Neural progenitor cell (in vitro differentiated cells): ENCODE measurements at regions not wholly inside any gene's neighbourhood (a gene's known extent, or its start where the extent isn't known, plus 50 kb on each side); places are given as distances from the start of the nearest gene placed in this dataset.

Experiments
- CTCF ChIP-seq: fragments of 200-600 bp; sonication (generic); IDR thresholded peaks from 2 replicates; pipeline ENCODE4 v1.5.1; 2017; ENCODE audit warnings: antibody characterized with exemption, mild to moderate bottlenecking
- EZH2 ChIP-seq: fragments of 200-600 bp; sonication (generic); IDR thresholded peaks from 2 replicates; pipeline ENCODE4 v1.6.1; 2017; ENCODE audit warnings: antibody characterized with exemption, mild to moderate bottlenecking, moderate library complexity

GRCh38 chr5:4716781-4717180, 423.3 kb upstream of the ADAMTS16 start:
- TF ChIP-seq CTCF: no peak
- no peak for TF ChIP-seq EZH2
